ENCODE measurements at regions not wholly inside any gene's neighbourhood (a gene's known extent, or its start where the extent isn't known, plus 50 kb on each side); places are given as distances from the start of the nearest gene placed in this dataset.

GRCh38 chr4:137599734-137600133 lies 67.4 kb upstream of the PCDH18 start:
- TF ChIP-seq, protein P1, sequence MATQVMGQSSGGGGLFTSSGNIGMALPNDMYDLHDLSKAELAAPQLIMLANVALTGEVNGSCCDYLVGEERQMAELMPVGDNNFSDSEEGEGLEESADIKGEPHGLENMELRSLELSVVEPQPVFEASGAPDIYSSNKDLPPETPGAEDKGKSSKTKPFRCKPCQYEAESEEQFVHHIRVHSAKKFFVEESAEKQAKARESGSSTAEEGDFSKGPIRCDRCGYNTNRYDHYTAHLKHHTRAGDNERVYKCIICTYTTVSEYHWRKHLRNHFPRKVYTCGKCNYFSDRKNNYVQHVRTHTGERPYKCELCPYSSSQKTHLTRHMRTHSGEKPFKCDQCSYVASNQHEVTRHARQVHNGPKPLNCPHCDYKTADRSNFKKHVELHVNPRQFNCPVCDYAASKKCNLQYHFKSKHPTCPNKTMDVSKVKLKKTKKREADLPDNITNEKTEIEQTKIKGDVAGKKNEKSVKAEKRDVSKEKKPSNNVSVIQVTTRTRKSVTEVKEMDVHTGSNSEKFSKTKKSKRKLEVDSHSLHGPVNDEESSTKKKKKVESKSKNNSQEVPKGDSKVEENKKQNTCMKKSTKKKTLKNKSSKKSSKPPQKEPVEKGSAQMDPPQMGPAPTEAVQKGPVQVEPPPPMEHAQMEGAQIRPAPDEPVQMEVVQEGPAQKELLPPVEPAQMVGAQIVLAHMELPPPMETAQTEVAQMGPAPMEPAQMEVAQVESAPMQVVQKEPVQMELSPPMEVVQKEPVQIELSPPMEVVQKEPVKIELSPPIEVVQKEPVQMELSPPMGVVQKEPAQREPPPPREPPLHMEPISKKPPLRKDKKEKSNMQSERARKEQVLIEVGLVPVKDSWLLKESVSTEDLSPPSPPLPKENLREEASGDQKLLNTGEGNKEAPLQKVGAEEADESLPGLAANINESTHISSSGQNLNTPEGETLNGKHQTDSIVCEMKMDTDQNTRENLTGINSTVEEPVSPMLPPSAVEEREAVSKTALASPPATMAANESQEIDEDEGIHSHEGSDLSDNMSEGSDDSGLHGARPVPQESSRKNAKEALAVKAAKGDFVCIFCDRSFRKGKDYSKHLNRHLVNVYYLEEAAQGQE (IDR thresholded peaks at IDR 0.05; ENCODE audit: borderline replicate concordance): peak; percentile 38
- TF ChIP-seq RAD21 (conservative IDR thresholded peaks at IDR 0.05): peak; percentile 14
- peak; percentile 47 for TF ChIP-seq EP300 (conservative IDR thresholded peaks at IDR 0.05; ENCODE audit: poor library complexity, severe bottlenecking)
- TF ChIP-seq TAF1 (IDR thresholded peaks at IDR 0.05; ENCODE audit: low read depth): no peak
- Histone ChIP-seq H3K9ac (ENCODE audit: low read length) (no peak overlapping the region), H4K20me1 (ENCODE audit: insufficient read depth) (no peaks in the 10 kb centered on the region), H3K9me2 (ENCODE audit: insufficient read depth, low read length) (no peaks in the 10 kb centered on the region), H3K4me3 (ENCODE audit: low read length) (peak overlapping the region; percentile 18), H3K36me3 (ENCODE audit: insufficient read depth, low read length) (no peaks in the 10 kb centered on the region), H3K27ac (ENCODE audit: low read length) (peak overlapping the region; percentile 44), H3K27me3 (ENCODE audit: insufficient read depth, low read depth, low read length) (no peaks in the 10 kb centered on the region), H3K4me2 (ENCODE audit: low read length) (peak overlapping the region; percentile 6), H3K9me3 (ENCODE audit: low read length) (no peaks in the 10 kb centered on the region), H3K79me2 (replicated peaks; ENCODE audit: insufficient read depth, low read length) (no peaks in the 10 kb centered on the region), H2AFZ (ENCODE audit: low read depth, low read length) (no peak overlapping the region), H3F3A (ENCODE audit: insufficient read depth, low read length, poor library complexity, severe bottlenecking) (no peaks in the 10 kb centered on the region)

GRCh38 chr4:137597752-137598430 lies 65.6 kb upstream of the PCDH18 start:
- H2AFZ ChIP-seq (ENCODE audit: low read depth, low read length): no peak overlapping the region
- no peak overlapping the region for H3K4me3 ChIP-seq (ENCODE audit: low read length)
- H3K27me3 ChIP-seq (ENCODE audit: insufficient read depth, low read depth, low read length): no peaks in the 10 kb centered on the region
- no peak for TF ChIP-seq RAD21 (conservative IDR thresholded peaks at IDR 0.05)
- TF ChIP-seq CTCF (IDR thresholded peaks at IDR 0.05; ENCODE audit: poor library complexity, severe bottlenecking): no peak
- no peak for TF ChIP-seq EP300 (conservative IDR thresholded peaks at IDR 0.05; ENCODE audit: poor library complexity, severe bottlenecking)
- TF ChIP-seq TAF1 (IDR thresholded peaks at IDR 0.05; ENCODE audit: low read depth): no peak
- no peak for TF ChIP-seq MXI1 (conservative IDR thresholded peaks at IDR 0.05; ENCODE audit: poor library complexity, severe bottlenecking)
- TF ChIP-seq, protein P1 (IDR thresholded peaks at IDR 0.05; ENCODE audit: borderline replicate concordance): no peak
- no peak for TF ChIP-seq EZH2 (IDR thresholded peaks at IDR 0.05; ENCODE audit: borderline replicate concordance, insufficient read depth, low read length, poor library complexity, severe bottlenecking)
- no peak for TF ChIP-seq SMC3 (conservative IDR thresholded peaks at IDR 0.05; ENCODE audit: poor library complexity)
- no peak for TF ChIP-seq POLR2AphosphoS5 (IDR thresholded peaks at IDR 0.05)
- no peaks in the 10 kb centered on the region for H3F3A ChIP-seq (ENCODE audit: insufficient read depth, low read length, poor library complexity, severe bottlenecking)
- H3K27ac ChIP-seq (ENCODE audit: low read length): no peak overlapping the region
- H3K36me3 ChIP-seq (ENCODE audit: insufficient read depth, low read length): no peaks in the 10 kb centered on the region
- H3K9ac ChIP-seq (ENCODE audit: low read length): no peak overlapping the region
- no peaks in the 10 kb centered on the region for H3K79me2 ChIP-seq (replicated peaks; ENCODE audit: insufficient read depth, low read length)
- no peak overlapping the region for H3K4me2 ChIP-seq (ENCODE audit: low read length)
- no peaks in the 10 kb centered on the region for H3K9me3 ChIP-seq (ENCODE audit: low read length)
- H4K20me1 ChIP-seq (ENCODE audit: insufficient read depth): no peaks in the 10 kb centered on the region
- no peaks in the 10 kb centered on the region for H3K9me2 ChIP-seq (ENCODE audit: insufficient read depth, low read length)
